Mesenchymal stem cell (in vitro differentiated cells and primary cell): ENCODE measurements at regions not wholly inside any gene's neighbourhood (a gene's known extent, or its start where the extent isn't known, plus 50 kb on each side); places are given as distances from the start of the nearest gene placed in this dataset.

Experiments
- DNase-seq: peaks from one replicate; pipeline ENCODE4 v3.0.0-alpha.2; 2013
- H2AFZ ChIP-seq: one replicate; pipeline ENCODE4 v1.6.1; 2013; ENCODE audit warnings: low read depth, mild to moderate bottlenecking, control low read depth, inconsistent platforms, low read length, moderate library complexity
- H2AK5ac ChIP-seq: 2 replicates; pipeline ENCODE4 v1.6.1; 2013; ENCODE audit warnings: low read length, moderate library complexity, mild to moderate bottlenecking, inconsistent platforms; ENCODE audit not compliant: severe bottlenecking
- H2BK120ac ChIP-seq: one replicate; pipeline ENCODE4 v1.6.1; 2013; ENCODE audit warnings: low read depth, mild to moderate bottlenecking, inconsistent platforms, low read length, moderate library complexity
- H2BK12ac ChIP-seq, 2 experiments: one replicate each; pipeline ENCODE4 v1.6.1; 2013; ENCODE audit warnings: inconsistent platforms in 2 of 2, low read length in 2 of 2, mild to moderate bottlenecking in 2 of 2, moderate library complexity in 2 of 2, control low read depth in 1 of 2
- H2BK15ac ChIP-seq: one replicate; pipeline ENCODE4 v1.6.1; 2013; ENCODE audit warnings: mild to moderate bottlenecking, low read depth, inconsistent platforms; ENCODE audit not compliant: poor library complexity, severe bottlenecking
- H2BK5ac ChIP-seq: 2 replicates; pipeline ENCODE4 v1.6.1; 2013; ENCODE audit warnings: low read depth, mild to moderate bottlenecking, low read length, control low read depth, inconsistent platforms; ENCODE audit not compliant: poor library complexity, severe bottlenecking
- H3K14ac ChIP-seq, 2 experiments: one replicate each; pipeline ENCODE4 v1.6.1; 2013; ENCODE audit warnings: inconsistent platforms in 2 of 2, low read length in 2 of 2, control low read depth in 1 of 2, mild to moderate bottlenecking in 1 of 2, moderate library complexity in 1 of 2
- H3K18ac ChIP-seq, 2 experiments: one replicate each; pipeline ENCODE4 v1.6.1; 2013; ENCODE audit warnings: inconsistent platforms in 2 of 2, low read length in 2 of 2, control low read depth in 1 of 2, low read depth in 1 of 2, mild to moderate bottlenecking in 1 of 2
- H3K23ac ChIP-seq, 2 experiments: one replicate each; pipeline ENCODE4 v1.6.1; 2013; ENCODE audit warnings: inconsistent platforms in 2 of 2, low read length in 2 of 2, mild to moderate bottlenecking in 2 of 2, moderate library complexity in 2 of 2, control low read depth in 1 of 2
- H3K27ac ChIP-seq: 2 replicates; pipeline ENCODE4 v1.5.1; 2013; ENCODE audit warnings: mild to moderate bottlenecking, moderate library complexity, low read length, control low read depth, inconsistent platforms; ENCODE audit not compliant: poor library complexity, severe bottlenecking
- H3K27me3 ChIP-seq, 2 experiments: 2 replicates each; pipeline versions ENCODE4 v1.6.1 to v1.7.0; 2013; ENCODE audit warnings: low read length in 2 of 2, mild to moderate bottlenecking in 2 of 2, moderate library complexity in 2 of 2, control low read depth in 1 of 2, inconsistent platforms in 1 of 2; ENCODE audit not compliant: control insufficient read depth in 1 of 2, insufficient read depth in 1 of 2
- H3K36me3 ChIP-seq, 2 experiments: 2 replicates each; pipeline versions ENCODE4 v1.6.1 to v1.7.0; 2013; ENCODE audit warnings: low read length in 2 of 2, control low read depth in 1 of 2, inconsistent platforms in 1 of 2, low read depth in 1 of 2, mild to moderate bottlenecking in 1 of 2; ENCODE audit not compliant: insufficient read depth in 2 of 2, control insufficient read depth in 1 of 2
- H3K4ac ChIP-seq, 2 experiments: one replicate each; pipeline ENCODE4 v1.6.1; 2013; ENCODE audit warnings: inconsistent platforms in 2 of 2, low read length in 2 of 2, mild to moderate bottlenecking in 2 of 2, moderate library complexity in 2 of 2, control low read depth in 1 of 2, low read depth in 1 of 2
- H3K4me1 ChIP-seq: 2 replicates; pipeline ENCODE4 v1.6.1; 2013; ENCODE audit warnings: low read depth, low read length, control low read depth; ENCODE audit not compliant: control insufficient read depth, insufficient read depth
- H3K4me2 ChIP-seq: 2 replicates; pipeline ENCODE4 v1.6.1; 2013; ENCODE audit warnings: low read length, mild to moderate bottlenecking, inconsistent platforms; ENCODE audit not compliant: poor library complexity, severe bottlenecking
- H3K4me3 ChIP-seq, 2 experiments: 2 replicates each; pipeline versions ENCODE4 v1.5.1 to v1.7.0; 2013; ENCODE audit warnings: low read length in 2 of 2, mild to moderate bottlenecking in 2 of 2, control low read depth in 1 of 2, low read depth in 1 of 2; ENCODE audit not compliant: insufficient read depth in 1 of 2
- H3K79me1 ChIP-seq: replicated peaks from 2 replicates; pipeline ENCODE4 v1.6.1; 2013; ENCODE audit warnings: mild to moderate bottlenecking, control low read depth, low read length, inconsistent platforms; ENCODE audit not compliant: poor library complexity, severe bottlenecking
- H3K9ac ChIP-seq: 2 replicates; pipeline ENCODE4 v1.7.0; 2013; ENCODE audit warnings: mild to moderate bottlenecking, low read length, moderate library complexity
- H3K9me3 ChIP-seq: 2 replicates; pipeline ENCODE4 v1.7.0; 2013; ENCODE audit warnings: mild to moderate bottlenecking, low read length; ENCODE audit not compliant: control insufficient read depth
- H4K8ac ChIP-seq: one replicate; pipeline ENCODE4 v1.6.1; 2013; ENCODE audit warnings: inconsistent platforms, mild to moderate bottlenecking, low read length, moderate library complexity
- H4K91ac ChIP-seq: one replicate; pipeline ENCODE4 v1.6.1; 2013; ENCODE audit warnings: mild to moderate bottlenecking, low read length, inconsistent platforms
- WGBS: methylation state at CpG from one replicate; pipeline ENCODE4 v1.1.7; 2013; ENCODE audit warnings: mixed read lengths; 5-methylcytosine and 5-hydroxymethylcytosine counted together

DNA sequence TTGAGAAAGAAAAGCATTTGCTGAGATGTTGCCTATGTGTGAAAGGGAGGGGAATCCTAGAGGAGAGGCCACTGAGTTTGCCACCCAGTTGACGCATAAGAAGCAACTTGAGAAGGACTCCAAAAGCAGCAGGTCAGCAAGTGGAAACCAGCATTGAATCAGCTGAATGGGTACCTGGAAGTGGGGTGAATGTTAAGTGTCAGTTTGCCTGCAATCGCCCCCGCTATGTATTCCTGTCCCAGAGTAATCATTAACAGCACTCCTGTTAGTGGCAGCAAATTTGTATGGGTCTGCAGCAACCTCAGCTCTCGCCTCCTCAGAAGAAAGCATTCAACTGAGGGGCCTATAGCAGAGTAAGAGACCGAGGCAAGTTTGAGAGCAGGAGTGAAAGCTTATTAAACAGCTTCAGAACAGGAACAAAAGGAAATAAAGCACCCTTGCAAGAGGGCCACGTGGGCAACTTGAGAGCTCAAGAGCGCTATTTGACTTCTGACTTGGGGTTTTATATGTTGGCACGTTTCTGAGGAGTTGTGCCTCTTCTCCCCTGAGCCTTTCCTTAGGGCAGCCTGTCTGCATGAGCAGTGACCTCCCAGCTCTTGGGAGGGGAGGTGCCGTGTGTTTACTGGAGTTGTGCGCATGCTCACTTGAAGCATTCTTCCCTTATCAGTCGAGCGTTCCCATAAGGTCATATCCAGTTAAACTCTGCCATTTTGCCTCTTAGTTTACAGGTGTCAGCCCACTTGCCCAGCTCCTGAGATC lies 122.6 kb upstream of the PHACTR1 start:
- Histone ChIP-seq H3K18ac (peak overlapping the region in 1 of 2 experiments; percentile 59), H3K27me3 (no peaks in the 10 kb centered on the region), H2AK5ac (peak overlapping the region; percentile 34), H4K91ac (peak overlapping the region; percentile 6), H3K79me1 (no peaks in the 10 kb centered on the region), H3K9me3 (no peaks in the 10 kb centered on the region), H2BK5ac (peak overlapping the region; percentile 58), H2BK12ac (peak overlapping the region; percentile 53 to 59), H3K9ac (no peak overlapping the region), H3K4me1 (peaks cover 7% of the 10 kb centered on the region), H3K4me3 (no peak overlapping the region), H3K36me3 (no peaks in the 10 kb centered on the region), H2BK15ac (peak overlapping the region; percentile 71), H2AFZ (no peak overlapping the region), H3K23ac (no peak overlapping the region), H3K14ac (no peak overlapping the region), H4K8ac (no peak overlapping the region), H3K27ac (peak overlapping the region; percentile 89), H3K4me2 (no peak overlapping the region), H3K4ac (peak overlapping the region in 1 of 2 experiments; percentile 60), H2BK120ac (no peak overlapping the region)
- no peak for DNase-seq
- 86% methylated on average over 12 of the region's 12 CpGs for WGBS

GRCh38 chr6:12594530-12594893 lies 122.1 kb upstream of the PHACTR1 start:
- Histone ChIP-seq H3K9me3 (no peaks in the 10 kb centered on the region), H3K23ac (no peak overlapping the region), H2BK120ac (no peak overlapping the region), H3K14ac (no peak overlapping the region), H3K36me3 (no peaks in the 10 kb centered on the region), H3K4me1 (peaks cover 7% of the 10 kb centered on the region), H4K8ac (no peak overlapping the region), H3K27me3 (no peaks in the 10 kb centered on the region), H2BK5ac (peak overlapping the region; percentile 58), H2AK5ac (peak overlapping the region; percentile 34), H3K27ac (peak overlapping the region; percentile 89), H2BK12ac (peak overlapping the region; percentile 18 to 59), H3K4me2 (no peak overlapping the region), H2BK15ac (peak overlapping the region; percentile 71), H3K9ac (peak overlapping the region; percentile 34), H3K4ac (peak overlapping the region in 1 of 2 experiments; percentile 37), H3K4me3 (no peak overlapping the region), H4K91ac (no peak overlapping the region), H2AFZ (no peak overlapping the region), H3K18ac (peak overlapping the region in 1 of 2 experiments; percentile 59), H3K79me1 (no peaks in the 10 kb centered on the region)
- DNase-seq, result peak; percentile 43
- 65% methylated on average over 3 of the region's 3 CpGs for WGBS

- peak; percentile 80 for DNase-seq
- Histone ChIP-seq H2BK120ac (no peak overlapping the region), H3K9me3 (no peaks in the 10 kb centered on the region), H3K14ac (no peak overlapping the region), H3K23ac (no peak overlapping the region), H3K27me3 (no peaks in the 10 kb centered on the region), H2BK15ac (no peak overlapping the region), H2AFZ (no peak overlapping the region), H3K4ac (no peak overlapping the region), H3K4me2 (no peak overlapping the region), H3K79me1 (no peaks in the 10 kb centered on the region), H4K91ac (no peak overlapping the region), H3K9ac (peak overlapping the region; percentile 34), H3K36me3 (no peaks in the 10 kb centered on the region), H3K18ac (no peak overlapping the region), H3K4me1 (peaks cover 7% of the 10 kb centered on the region), H2AK5ac (no peak overlapping the region), H3K4me3 (peak overlapping the region in 1 of 2 experiments; percentile 16), H4K8ac (no peak overlapping the region), H3K27ac (no peak overlapping the region), H2BK12ac (no peak overlapping the region), H2BK5ac (no peak overlapping the region)
- 51% methylated on average over 8 of the region's 9 CpGs for WGBS
Observed at GRCh38 chr6:12595161-12595811, 121.3 kb upstream of the PHACTR1 start.

DNA sequence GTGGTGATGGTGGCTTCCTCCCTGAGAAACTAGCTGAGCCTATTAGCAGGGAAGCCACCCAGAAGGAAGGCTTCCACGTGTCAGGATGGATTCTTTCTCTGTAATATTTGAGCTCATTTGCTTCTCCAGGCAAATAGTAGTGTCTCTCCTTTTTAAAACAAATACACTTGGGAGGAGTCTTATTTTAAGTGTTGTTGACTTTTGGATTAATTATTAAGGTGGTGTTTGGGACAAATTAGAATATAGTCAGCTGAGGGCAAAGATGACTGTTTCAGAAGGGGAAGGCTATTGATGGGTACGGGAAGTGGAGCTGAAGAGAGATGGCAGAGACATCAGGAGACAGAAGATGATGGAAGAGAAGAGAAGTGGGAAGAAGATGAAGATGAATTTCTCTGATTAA lies 119.8 kb upstream of the PHACTR1 start:
- H3K4me1 ChIP-seq, result peaks cover 7% of the 10 kb centered on the region
- H4K91ac ChIP-seq, result no peak overlapping the region
- H3K18ac ChIP-seq, result no peak overlapping the region
- no peak overlapping the region for H3K14ac ChIP-seq
- 100% methylated on average over 2 of the region's 2 CpGs for WGBS
- H2BK12ac ChIP-seq, result no peak overlapping the region
- H2AK5ac ChIP-seq, result no peak overlapping the region
- H3K23ac ChIP-seq, result no peak overlapping the region
- no peak overlapping the region for H3K9ac ChIP-seq
- H3K79me1 ChIP-seq, result no peaks in the 10 kb centered on the region
- H2BK120ac ChIP-seq, result no peak overlapping the region
- no peak overlapping the region for H2BK15ac ChIP-seq
- DNase-seq, result no peak
- no peak overlapping the region for H3K4me3 ChIP-seq
- no peak overlapping the region for H4K8ac ChIP-seq
- H3K9me3 ChIP-seq, result no peaks in the 10 kb centered on the region
- no peak overlapping the region for H2BK5ac ChIP-seq
- H3K36me3 ChIP-seq, result no peaks in the 10 kb centered on the region
- no peak overlapping the region for H3K27ac ChIP-seq
- H2AFZ ChIP-seq, result no peak overlapping the region
- H3K27me3 ChIP-seq, result no peaks in the 10 kb centered on the region
- H3K4ac ChIP-seq, result no peak overlapping the region
- H3K4me2 ChIP-seq, result no peak overlapping the region
